Urinary bladder (tissue), 3 donors: ENCODE measurements at regions not wholly inside any gene's neighbourhood (a gene's known extent, or its start where the extent isn't known, plus 50 kb on each side); places are given as distances from the start of the nearest gene placed in this dataset.

Source experiments
- DNase-seq: peaks from one replicate; pipeline ENCODE4 v3.0.0-alpha.2; 2015; ENCODE audit errors: extremely low spot score
- H3K27ac ChIP-seq: one replicate; pipeline ENCODE4 v1.5.1; 2013; ENCODE audit warnings: low read depth, mild to moderate bottlenecking, moderate library complexity
- H3K36me3 ChIP-seq: one replicate; pipeline ENCODE4 v1.6.1; 2013; ENCODE audit warnings: mild to moderate bottlenecking, moderate library complexity; ENCODE audit not compliant: insufficient read depth
- H3K4me1 ChIP-seq: one replicate; pipeline ENCODE4 v1.6.1; 2013; ENCODE audit warnings: mild to moderate bottlenecking, moderate library complexity; ENCODE audit not compliant: insufficient read depth
- H3K4me3 ChIP-seq: one replicate; pipeline ENCODE4 v1.5.1; 2013; ENCODE audit warnings: low read depth, low read length
- WGBS: extraction: QIAGEN DNeasy Blood & Tissue Kit; methylation state at CpG from one replicate; pipeline ENCODE4 v1.1.7; 2013; 5-methylcytosine and 5-hydroxymethylcytosine counted together
- donor health status: healthy with polysubstance abuse.
- donor health status: healthy.

- 82% methylated on average over 1 of the region's 1 CpG for WGBS
- H3K27ac ChIP-seq = no peak overlapping the region
- H3K36me3 ChIP-seq = no peaks in the 10 kb centered on the region
- no peak for DNase-seq
- no peaks in the 10 kb centered on the region for H3K4me1 ChIP-seq
- H3K4me3 ChIP-seq = no peak overlapping the region
Measured at GRCh38 chr1:58398714-58399113, 147.8 kb downstream of the OMA1 start.

- H3K36me3 ChIP-seq = no peaks in the 10 kb centered on the region
- DNase-seq = no peak
- no peak overlapping the region for H3K4me3 ChIP-seq
- no peak overlapping the region for H3K27ac ChIP-seq
- 87% methylated on average over 9 of the region's 9 CpGs for WGBS
- H3K4me1 ChIP-seq = no peaks in the 10 kb centered on the region
Measured at GRCh38 chr1:58397187-58397820, 149.2 kb downstream of the OMA1 start.

- Histone ChIP-seq H3K27ac (no peak overlapping the region), H3K36me3 (no peaks in the 10 kb centered on the region), H3K4me3 (no peak overlapping the region), H3K4me1 (no peaks in the 10 kb centered on the region)
- 79% methylated on average over 6 of the region's 6 CpGs for WGBS
- no peak for DNase-seq
Measured at GRCh38 chr1:58396150-58396549, 150.4 kb downstream of the OMA1 start.

- Histone ChIP-seq H3K4me3 (no peak overlapping the region), H3K27ac (no peak overlapping the region), H3K4me1 (no peaks in the 10 kb centered on the region), H3K36me3 (no peaks in the 10 kb centered on the region)
- no peak for DNase-seq
- WGBS = 56% methylated on average over 2 of the region's 2 CpGs
Measured at GRCh38 chr1:58395355-58395754, 151.2 kb downstream of the OMA1 start.

- no peak overlapping the region for H3K4me3 ChIP-seq
- no peaks in the 10 kb centered on the region for H3K36me3 ChIP-seq
- H3K27ac ChIP-seq = no peak overlapping the region
- DNase-seq = no peak
- no peaks in the 10 kb centered on the region for H3K4me1 ChIP-seq
- WGBS = 74% methylated on average over 6 of the region's 6 CpGs
Measured at GRCh38 chr1:58392083-58392482, 154.4 kb downstream of the OMA1 start.

GRCh38 chr1:58391514-58391913 lies 155.0 kb downstream of the OMA1 start:
- no peak for DNase-seq
- H3K27ac ChIP-seq = no peak overlapping the region
- H3K4me3 ChIP-seq = no peak overlapping the region
- WGBS = 87% methylated on average over 3 of the region's 3 CpGs
- no peaks in the 10 kb centered on the region for H3K36me3 ChIP-seq
- no peaks in the 10 kb centered on the region for H3K4me1 ChIP-seq

- Histone ChIP-seq H3K4me1 (no peaks in the 10 kb centered on the region), H3K4me3 (no peak overlapping the region), H3K27ac (no peak overlapping the region), H3K36me3 (no peaks in the 10 kb centered on the region)
- WGBS = 59% methylated on average over 5 of the region's 5 CpGs
- DNase-seq = no peak
Measured at GRCh38 chr1:58391056-58391455, 155.5 kb downstream of the OMA1 start.

- no peak overlapping the region for H3K4me3 ChIP-seq
- no peaks in the 10 kb centered on the region for H3K4me1 ChIP-seq
- H3K27ac ChIP-seq = no peak overlapping the region
- no peak for DNase-seq
- H3K36me3 ChIP-seq = no peaks in the 10 kb centered on the region
- 58% methylated on average over 1 of the region's 1 CpG for WGBS
Measured at GRCh38 chr1:58390091-58390490, 156.4 kb downstream of the OMA1 start.

GRCh38 chr1:58380345-58380744 lies 166.2 kb downstream of the OMA1 start:
- no peak for DNase-seq
- no peaks in the 10 kb centered on the region for H3K4me1 ChIP-seq
- H3K36me3 ChIP-seq = no peaks in the 10 kb centered on the region
- H3K4me3 ChIP-seq = no peak overlapping the region
- WGBS = 85% methylated on average over 2 of the region's 2 CpGs
- H3K27ac ChIP-seq = no peak overlapping the region

GRCh38 chr1:58367217-58367616 lies 179.3 kb downstream of the OMA1 start:
- Histone ChIP-seq H3K36me3 (no peaks in the 10 kb centered on the region), H3K27ac (no peak overlapping the region), H3K4me3 (no peak overlapping the region), H3K4me1 (no peaks in the 10 kb centered on the region)
- no peak for DNase-seq

- H3K27ac ChIP-seq = no peak overlapping the region
- whole genome bisulfite sequencing = 92% methylated on average over 2 of the region's 2 CpGs
Measured at GRCh38 chr1:58365328-58365727, 181.2 kb downstream of the OMA1 start.

GRCh38 chr1:58363585-58363984 lies 182.9 kb downstream of the OMA1 start:
- H3K4me1 ChIP-seq = no peaks in the 10 kb centered on the region
- no peak for DNase-seq
- WGBS = 68% methylated on average over 3 of the region's 3 CpGs
- no peak overlapping the region for H3K27ac ChIP-seq
- no peak overlapping the region for H3K4me3 ChIP-seq
- no peaks in the 10 kb centered on the region for H3K36me3 ChIP-seq

More at GRCh38 chr1:58365328-58365727, 181.2 kb downstream of the OMA1 start:
- H3K4me3 ChIP-seq = no peak overlapping the region
- H3K4me1 ChIP-seq = no peaks in the 10 kb centered on the region
- H3K36me3 ChIP-seq = no peaks in the 10 kb centered on the region
- no peak for DNase-seq

GRCh38 chr1:58361134-58361533 lies 185.4 kb downstream of the OMA1 start:
- no peaks in the 10 kb centered on the region for H3K36me3 ChIP-seq
- no peak overlapping the region for H3K27ac ChIP-seq
- no peak overlapping the region for H3K4me3 ChIP-seq
- 39% methylated on average over 2 of the region's 2 CpGs for WGBS
- DNase-seq = no peak
- no peaks in the 10 kb centered on the region for H3K4me1 ChIP-seq

- no peaks in the 10 kb centered on the region for H3K4me1 ChIP-seq
- no peak for DNase-seq
- 31% methylated on average over 4 of the region's 4 CpGs for WGBS
- no peaks in the 10 kb centered on the region for H3K36me3 ChIP-seq
- H3K4me3 ChIP-seq = no peak overlapping the region
- H3K27ac ChIP-seq = no peak overlapping the region
Measured at GRCh38 chr1:58358346-58358745, 188.2 kb downstream of the OMA1 start.

GRCh38 chr1:58356402-58356801 lies 190.1 kb downstream of the OMA1 start:
- no peak for DNase-seq
- no peaks in the 10 kb centered on the region for H3K4me1 ChIP-seq
- no peaks in the 10 kb centered on the region for H3K36me3 ChIP-seq
- H3K4me3 ChIP-seq = no peak overlapping the region
- WGBS = 77% methylated on average over 2 of the region's 2 CpGs
- no peak overlapping the region for H3K27ac ChIP-seq
